ENCODE measurements at regions not wholly inside any gene's neighbourhood (a gene's known extent, or its start where the extent isn't known, plus 50 kb on each side); places are given as distances from the start of the nearest gene placed in this dataset.
A peak's percentile ranks its signal among the peaks of the same experiment; 100 is the strongest.
"Not testable (repeated sequence)": the region's sequence is repeated elsewhere in the genome, so short reads cannot be mapped to it uniquely, and the experiment has no call there.

GRCh38 chr7:27032839-27033238 is 63.0 kb downstream of the HOXA1 start:
- DNase-seq = no peak

DNA sequence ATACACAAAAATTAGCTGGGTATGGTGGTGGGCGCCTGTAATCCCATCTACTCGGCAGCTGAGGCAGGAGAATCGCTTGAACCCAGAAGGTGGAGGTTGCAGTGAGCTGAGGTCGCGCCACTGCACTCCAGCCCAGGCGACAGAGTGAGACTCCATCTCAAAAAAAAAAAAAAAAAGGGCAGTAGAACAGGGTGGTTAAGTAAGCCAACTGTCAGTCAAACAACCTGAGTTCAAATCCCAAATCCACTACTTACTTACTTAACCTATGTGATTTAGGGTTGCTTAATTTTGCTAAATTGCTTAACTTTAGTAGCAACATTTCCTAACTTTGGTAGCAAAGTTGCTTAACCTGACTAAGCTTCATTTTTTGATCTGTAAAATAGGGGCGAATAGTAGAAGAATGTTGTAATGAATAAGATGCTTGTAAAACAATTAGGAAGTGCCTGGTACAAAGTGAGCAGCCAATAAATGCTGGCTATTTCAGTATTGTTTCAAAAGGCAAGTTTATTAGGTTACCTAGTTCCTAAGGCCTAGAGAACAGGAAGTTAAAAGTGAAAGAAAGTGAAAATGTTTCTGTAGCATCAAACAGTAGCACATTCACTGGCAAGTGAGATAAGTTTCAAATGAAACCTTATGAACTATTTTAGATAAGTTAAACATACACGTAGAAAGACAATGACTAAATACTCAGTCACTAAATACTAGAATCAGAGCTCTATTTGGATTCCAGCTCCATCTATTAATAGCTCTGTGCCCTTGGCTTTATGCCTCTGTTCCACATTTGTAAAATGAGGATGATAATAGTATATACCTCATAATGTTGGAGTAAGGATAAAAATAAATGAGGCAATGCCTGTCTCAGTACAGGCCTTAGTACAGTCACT is 64.3 kb downstream of the HOXA1 start:
- DNase-seq = peak; percentile 16 to 80

DNA sequence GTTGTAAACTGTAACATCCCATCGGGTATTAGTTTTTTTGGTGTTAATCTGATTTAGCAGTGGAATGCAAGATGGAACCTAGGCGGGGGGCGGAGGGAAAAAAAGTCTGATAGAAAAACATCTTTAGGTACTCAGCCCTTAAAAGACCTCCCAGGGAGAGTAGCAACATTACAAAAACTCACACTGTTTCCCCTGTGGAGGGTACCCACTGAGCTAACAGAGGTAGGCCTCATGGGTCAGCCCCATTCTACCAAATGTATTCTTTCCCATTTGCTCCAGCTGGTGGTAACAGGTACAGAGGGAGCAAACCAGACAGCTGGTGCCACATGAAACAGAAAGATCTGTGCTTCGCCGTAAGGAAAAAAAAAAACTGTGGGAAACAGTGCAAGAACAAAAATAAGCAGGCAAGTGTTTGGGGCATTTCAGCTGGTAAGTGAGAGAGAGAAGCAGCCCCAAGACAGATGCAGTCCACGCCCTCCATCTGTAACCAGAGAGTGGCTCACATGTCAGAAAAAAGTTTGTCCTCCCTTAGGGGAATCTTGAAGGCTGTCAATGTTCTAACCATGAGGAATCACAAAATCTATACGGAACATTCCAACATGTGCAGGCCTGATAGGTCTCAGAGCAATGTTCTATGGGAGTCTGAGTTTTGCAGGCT is 65.3 kb downstream of the HOXA1 start:
- no peak for DNase-seq

- DNase-seq = no peak
Observed at GRCh38 chr7:27025270-27025669, 70.5 kb downstream of the HOXA1 start.

- DNase-seq = no peak
Observed at GRCh38 chr7:27010068-27010467, 85.7 kb downstream of the HOXA1 start.

DNA sequence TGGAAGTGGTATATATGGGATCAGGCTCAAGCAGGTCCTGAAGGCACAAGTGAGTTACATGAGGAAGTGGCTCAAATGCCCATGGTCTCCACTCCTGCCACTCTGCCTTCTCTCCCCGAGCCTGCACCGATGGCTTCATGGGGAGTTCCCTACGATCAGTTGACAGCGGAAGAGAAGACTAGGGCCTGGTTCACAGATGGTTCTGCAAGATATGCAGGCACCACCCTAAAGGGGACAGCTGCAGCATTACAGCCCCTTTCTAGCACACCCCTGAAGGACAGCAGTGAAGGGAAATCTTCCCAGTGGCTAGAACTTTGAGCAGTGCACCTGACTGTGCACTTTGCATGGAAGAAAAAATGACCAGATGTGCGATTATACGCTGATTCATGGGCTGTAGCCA is 95.3 kb downstream of the HOXA1 start:
- DNase-seq = no peak

DNA sequence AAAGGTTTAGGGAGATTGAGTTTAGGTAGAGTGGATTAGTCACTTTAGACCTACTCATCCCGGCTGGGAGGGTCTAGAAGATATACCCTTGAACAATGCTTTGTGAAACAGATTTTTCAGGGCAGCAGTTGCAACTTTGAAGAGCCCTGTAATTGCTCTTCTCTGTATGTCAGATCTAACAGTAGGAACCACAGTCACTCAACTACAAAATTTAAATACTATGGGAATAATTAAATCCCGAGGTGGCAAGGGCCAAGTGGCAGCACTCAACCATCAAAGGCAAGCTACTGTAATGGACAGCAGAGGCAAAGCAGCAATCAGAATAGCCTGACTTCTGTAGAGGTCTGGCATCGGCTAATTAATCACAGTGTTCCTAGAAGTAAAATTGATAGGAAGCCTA is 97.5 kb downstream of the HOXA1 start:
- not testable (repeated sequence) for DNase-seq

GRCh38 chr7:26995666-26996065 is 100.1 kb downstream of the HOXA1 start:
- no peak for DNase-seq

GRCh38 chr7:26993816-26994810 is 101.7 kb downstream of the HOXA1 start:
- no peak for DNase-seq

DNA sequence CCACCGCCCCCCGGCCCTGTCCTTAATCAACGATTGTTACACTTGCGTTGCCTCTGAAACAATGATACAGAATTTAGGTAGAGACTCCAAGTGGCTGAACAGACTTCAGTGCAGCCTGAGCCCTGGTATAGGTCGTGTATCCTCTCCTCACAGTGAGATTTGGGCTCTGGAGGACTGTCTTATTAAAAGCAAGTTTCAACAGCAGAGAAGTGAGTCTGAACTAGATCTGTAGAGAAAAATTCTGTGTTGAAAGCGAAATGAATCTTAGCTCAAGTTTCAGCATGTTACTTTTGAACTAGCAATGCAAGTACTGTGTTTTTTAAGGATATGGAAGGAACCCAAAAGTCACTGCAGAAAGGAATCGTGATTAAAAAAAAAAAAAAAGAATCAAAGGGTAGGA is 103.1 kb downstream of the HOXA1 start:
- DNase-seq = no peak

GRCh38 chr7:26991796-26992195 is 104.0 kb downstream of the HOXA1 start:
- DNase-seq = peak; percentile 67 to 73

DNA sequence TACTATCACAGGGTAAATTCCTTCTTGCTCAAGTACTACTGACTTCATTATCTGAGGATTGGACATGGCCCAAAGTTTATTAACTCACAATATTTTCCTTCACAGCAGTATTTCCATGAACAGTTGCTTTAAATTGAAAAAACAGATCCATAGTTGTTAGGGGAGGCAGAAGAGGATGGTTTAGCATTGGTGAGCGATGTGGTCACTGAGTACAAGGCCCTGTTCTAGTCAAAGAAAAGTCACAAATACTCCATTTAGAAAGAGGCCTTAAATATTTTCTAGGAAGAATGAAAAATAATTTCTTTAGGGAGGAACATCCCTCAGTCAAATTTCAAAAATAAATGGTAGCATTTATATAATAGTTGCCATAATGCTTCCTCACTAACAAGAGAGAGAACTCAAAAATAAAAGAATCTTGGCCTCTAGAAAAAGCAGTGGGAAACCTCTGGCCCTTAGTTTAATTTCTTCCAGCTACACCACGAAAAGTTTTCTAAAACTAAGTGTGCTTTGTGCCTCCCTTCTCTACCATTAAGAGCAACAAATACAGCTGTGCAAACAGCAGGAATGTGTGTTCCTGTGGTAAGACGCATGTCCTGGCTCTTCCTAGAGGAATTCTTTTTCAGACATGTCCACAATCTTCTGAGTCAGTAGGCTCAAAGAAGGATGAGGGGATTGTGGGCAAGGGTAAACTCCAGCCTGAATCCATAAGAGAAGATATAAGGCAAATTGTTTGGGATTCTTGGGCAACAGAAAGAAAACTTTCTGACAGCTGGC is 105.7 kb downstream of the HOXA1 start:
- no peak for DNase-seq

DNA sequence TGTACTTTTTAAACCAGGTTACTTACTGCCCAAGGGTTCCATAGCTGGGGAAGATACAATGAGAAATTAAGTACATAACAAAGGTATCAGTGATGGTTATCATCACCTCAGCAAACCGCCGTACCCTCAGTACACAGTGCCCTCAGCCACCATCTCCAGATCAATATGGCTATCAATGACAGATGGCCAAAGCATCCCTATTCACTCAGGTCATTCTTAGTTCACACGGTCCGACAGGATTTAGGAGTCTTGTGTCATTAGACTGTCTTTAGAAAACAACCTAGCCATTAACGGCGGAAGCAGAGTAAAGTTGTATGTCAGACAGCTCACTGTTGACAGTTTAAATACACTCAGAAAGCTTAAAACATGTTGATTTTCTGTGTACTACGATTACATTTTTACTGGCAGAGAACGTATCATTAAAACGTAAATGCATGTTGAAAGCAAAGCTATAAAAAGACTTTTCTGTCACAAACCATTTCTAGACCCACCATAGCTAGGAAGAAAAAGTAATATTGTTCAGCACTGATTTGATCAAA is 106.9 kb downstream of the HOXA1 start:
- no peak for DNase-seq

DNA sequence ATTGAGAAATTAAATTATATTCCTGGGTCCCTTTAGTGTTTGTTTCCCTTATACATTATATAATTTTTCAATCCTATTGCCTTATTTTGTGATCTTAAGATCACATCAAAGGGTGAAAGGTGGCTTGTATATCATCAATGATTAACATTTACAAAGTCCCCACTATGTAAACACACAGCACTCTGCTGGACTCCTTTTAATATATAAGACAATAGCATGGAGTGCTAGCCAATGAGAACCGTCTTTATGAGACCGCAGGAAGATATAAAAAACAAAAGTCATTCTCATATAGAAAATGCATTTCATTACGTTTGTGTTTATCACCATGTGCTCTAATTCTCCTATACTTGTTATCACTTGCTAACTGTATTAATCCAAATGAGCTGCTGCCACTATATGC is 108.5 kb downstream of the HOXA1 start:
- no peak for DNase-seq

- peak; percentile 48 to 64 for DNase-seq
Observed at GRCh38 chr7:26978146-26978545, 113.8 kb upstream of the SKAP2 start.

DNA sequence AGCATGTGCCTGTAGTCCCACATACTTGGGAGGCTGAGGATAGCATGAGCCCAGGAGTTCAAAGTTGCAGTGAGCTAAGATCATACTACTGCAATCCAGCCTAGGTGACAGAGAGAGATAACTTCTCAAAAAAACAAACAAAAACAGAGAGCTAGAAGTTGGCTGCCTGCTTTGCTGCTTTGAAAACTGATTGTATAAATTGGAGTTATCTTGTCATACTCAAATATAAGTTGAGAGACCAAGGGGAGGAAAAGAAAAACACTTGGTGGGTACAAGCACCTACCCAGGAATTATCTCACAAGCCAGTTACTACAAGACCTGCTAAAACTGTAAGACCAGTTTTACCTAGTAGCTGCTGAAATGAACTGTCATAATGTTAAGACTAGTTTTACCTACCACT is 112.5 kb upstream of the SKAP2 start:
- no peak for DNase-seq

GRCh38 chr7:26971924-26972323 is 107.5 kb upstream of the SKAP2 start:
- DNase-seq = not testable (repeated sequence)

- DNase-seq = no peak
Observed at GRCh38 chr7:26965724-26966123, 101.3 kb upstream of the SKAP2 start.

GRCh38 chr7:26964156-26964808 is 99.9 kb upstream of the SKAP2 start:
- DNase-seq = peak; percentile 57 to 68

- DNase-seq = no peak
Observed at GRCh38 chr7:26959290-26959689, 94.9 kb upstream of the SKAP2 start.

DNA sequence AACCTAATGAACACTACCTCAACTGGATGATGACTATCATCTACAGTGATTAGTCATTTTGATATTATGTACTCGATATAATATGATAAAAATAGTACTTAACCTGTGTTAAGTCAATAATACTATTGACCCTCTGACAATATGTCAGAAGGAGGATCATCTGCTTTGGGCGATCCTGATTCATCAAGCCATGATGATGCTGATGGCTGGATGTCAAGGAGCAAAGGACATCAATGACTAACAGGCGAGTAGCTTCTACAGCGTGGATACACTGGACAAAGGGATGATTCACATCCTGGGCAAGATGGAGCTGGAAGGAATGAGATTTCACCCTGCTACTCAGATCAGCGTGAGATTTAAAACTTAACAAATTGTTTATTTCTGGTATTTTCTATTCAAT is 94.4 kb upstream of the SKAP2 start:
- no peak for DNase-seq
